Activated naive CD4-positive, alpha-beta T cell treated with anti-CD3 and anti-CD28 coated beads for 36 hours (primary cell): ENCODE measurements at regions not wholly inside any gene's neighbourhood (a gene's known extent, or its start where the extent isn't known, plus 50 kb on each side); places are given as distances from the start of the nearest gene placed in this dataset.

ENCODE experiments used
- CTCF ChIA-PET: fragments of 350-600 bp; sonication (Branson Sonifier 250); formaldehyde crosslinking; loops from one replicate; lab custom pipeline; 2021; ENCODE audit warnings: antibody characterized with exemption; lab: Charles Lee
- DNase-seq: peaks from one replicate; pipeline ENCODE4 v3.0.0-alpha.2; 2020
- H3K27ac Mint-ChIP-seq: one replicate; pipeline ENCODE4 v1.8.0; 2021; ENCODE audit warnings: mild to moderate bottlenecking, mixed read lengths
- H3K27me3 Mint-ChIP-seq: one replicate; pipeline ENCODE4 v1.8.0; 2021; ENCODE audit warnings: low read depth, mixed read lengths
- H3K36me3 Mint-ChIP-seq: one replicate; pipeline ENCODE4 v1.8.0; 2021; ENCODE audit warnings: low read depth, mixed read lengths
- H3K4me1 Mint-ChIP-seq: one replicate; pipeline ENCODE4 v1.8.0; 2021; ENCODE audit warnings: low read depth, mixed read lengths
- H3K4me3 Mint-ChIP-seq: one replicate; pipeline ENCODE4 v1.8.0; 2021; ENCODE audit warnings: mild to moderate bottlenecking, moderate library complexity, mixed read lengths
- H3K9me3 Mint-ChIP-seq: one replicate; pipeline ENCODE4 v1.8.0; 2021; ENCODE audit warnings: mixed read lengths
- intact Hi-C: fragments of 100-400 bp; cut with micrococcal nuclease; formaldehyde crosslinking; loops from one replicate; pipeline ENCODE4 v1.15.1; 2023

GRCh38 chr3:182111967-182112366 lies 400.2 kb downstream of the SOX2 start:
- Mint-ChIP-seq H3K27ac (no peak overlapping the region), H3K36me3 (no peaks in the 10 kb centered on the region), H3K9me3 (peaks cover 3% of the 10 kb centered on the region), H3K27me3 (no peaks in the 10 kb centered on the region), H3K4me3 (no peak overlapping the region), H3K4me1 (no peaks in the 10 kb centered on the region)
- DNase-seq: no peak
- intact Hi-C loops: no loop called here
- CTCF ChIA-PET: interaction anchor here (0.6 kb wide), 1 partner anchor 42 kb away, joined by 5 read pairs; no protein-coding TSS in a partner anchor

GRCh38 chr3:182115328-182116015 lies 403.7 kb downstream of the SOX2 start:
- Mint-ChIP-seq H3K4me1 (no peaks in the 10 kb centered on the region), H3K27me3 (no peaks in the 10 kb centered on the region), H3K36me3 (no peaks in the 10 kb centered on the region), H3K9me3 (no peaks in the 10 kb centered on the region), H3K4me3 (no peak overlapping the region), H3K27ac (no peak overlapping the region)
- CTCF ChIA-PET: no interaction called here
- DNase-seq: no peak
- intact Hi-C loops: no loop called here

- Mint-ChIP-seq H3K27ac (no peak overlapping the region), H3K4me1 (no peaks in the 10 kb centered on the region), H3K36me3 (no peaks in the 10 kb centered on the region), H3K9me3 (no peaks in the 10 kb centered on the region), H3K4me3 (no peak overlapping the region), H3K27me3 (no peaks in the 10 kb centered on the region)
- intact Hi-C loops: no loop called here
- DNase-seq: no peak
- CTCF ChIA-PET: no interaction called here
Measured at GRCh38 chr3:182116386-182116785, 404.7 kb downstream of the SOX2 start.

- no peak for DNase-seq
- intact Hi-C loops: no loop called here
- H3K4me3 Mint-ChIP-seq: no peak overlapping the region
- no peak overlapping the region for H3K27ac Mint-ChIP-seq
- no peaks in the 10 kb centered on the region for H3K36me3 Mint-ChIP-seq
- H3K9me3 Mint-ChIP-seq: no peaks in the 10 kb centered on the region
- H3K27me3 Mint-ChIP-seq: no peaks in the 10 kb centered on the region
- CTCF ChIA-PET: no interaction called here
- no peaks in the 10 kb centered on the region for H3K4me1 Mint-ChIP-seq
Measured at GRCh38 chr3:182117131-182117530, 405.4 kb downstream of the SOX2 start.

GRCh38 chr3:182117583-182117982 lies 405.9 kb downstream of the SOX2 start:
- Mint-ChIP-seq H3K27me3 (no peaks in the 10 kb centered on the region), H3K4me3 (no peak overlapping the region), H3K9me3 (no peaks in the 10 kb centered on the region), H3K27ac (no peak overlapping the region), H3K4me1 (no peaks in the 10 kb centered on the region), H3K36me3 (no peaks in the 10 kb centered on the region)
- DNase-seq: no peak
- intact Hi-C loops: no loop called here
- CTCF ChIA-PET: no interaction called here

GRCh38 chr3:182118066-182118465 lies 406.3 kb downstream of the SOX2 start:
- no peak overlapping the region for H3K27ac Mint-ChIP-seq
- DNase-seq: no peak
- no peaks in the 10 kb centered on the region for H3K27me3 Mint-ChIP-seq
- H3K4me1 Mint-ChIP-seq: no peaks in the 10 kb centered on the region
- intact Hi-C loops: no loop called here
- no peak overlapping the region for H3K4me3 Mint-ChIP-seq
- H3K36me3 Mint-ChIP-seq: no peaks in the 10 kb centered on the region
- CTCF ChIA-PET: no interaction called here
- H3K9me3 Mint-ChIP-seq: no peaks in the 10 kb centered on the region

GRCh38 chr3:182121401-182121800 lies 409.7 kb downstream of the SOX2 start:
- no peaks in the 10 kb centered on the region for H3K27me3 Mint-ChIP-seq
- intact Hi-C loops: no loop called here
- H3K9me3 Mint-ChIP-seq: no peaks in the 10 kb centered on the region
- no peak overlapping the region for H3K27ac Mint-ChIP-seq
- H3K4me3 Mint-ChIP-seq: no peak overlapping the region
- no peaks in the 10 kb centered on the region for H3K36me3 Mint-ChIP-seq
- CTCF ChIA-PET: no interaction called here
- no peaks in the 10 kb centered on the region for H3K4me1 Mint-ChIP-seq
- no peak for DNase-seq

GRCh38 chr3:182122779-182123178 lies 411.1 kb downstream of the SOX2 start:
- Mint-ChIP-seq H3K27me3 (no peaks in the 10 kb centered on the region), H3K4me3 (no peak overlapping the region), H3K27ac (no peak overlapping the region), H3K9me3 (no peaks in the 10 kb centered on the region), H3K4me1 (no peaks in the 10 kb centered on the region), H3K36me3 (no peaks in the 10 kb centered on the region)
- no peak for DNase-seq
- CTCF ChIA-PET: no interaction called here
- intact Hi-C loops: no loop called here

GRCh38 chr3:182124187-182124586 lies 412.5 kb downstream of the SOX2 start:
- intact Hi-C loops: no loop called here
- H3K36me3 Mint-ChIP-seq: no peaks in the 10 kb centered on the region
- H3K4me1 Mint-ChIP-seq: no peaks in the 10 kb centered on the region
- CTCF ChIA-PET: no interaction called here
- no peaks in the 10 kb centered on the region for H3K9me3 Mint-ChIP-seq
- H3K27me3 Mint-ChIP-seq: no peaks in the 10 kb centered on the region
- no peak for DNase-seq
- no peak overlapping the region for H3K4me3 Mint-ChIP-seq
- H3K27ac Mint-ChIP-seq: no peak overlapping the region

- no peaks in the 10 kb centered on the region for H3K36me3 Mint-ChIP-seq
- no peak overlapping the region for H3K4me3 Mint-ChIP-seq
- CTCF ChIA-PET: no interaction called here
- H3K27ac Mint-ChIP-seq: no peak overlapping the region
- intact Hi-C loops: no loop called here
- H3K27me3 Mint-ChIP-seq: no peaks in the 10 kb centered on the region
- no peak for DNase-seq
- H3K4me1 Mint-ChIP-seq: no peaks in the 10 kb centered on the region
- H3K9me3 Mint-ChIP-seq: no peaks in the 10 kb centered on the region
Measured at GRCh38 chr3:182124716-182125115, 413.0 kb downstream of the SOX2 start.

- CTCF ChIA-PET: no interaction called here
- no peak for DNase-seq
- Mint-ChIP-seq H3K4me1 (no peaks in the 10 kb centered on the region), H3K36me3 (no peaks in the 10 kb centered on the region), H3K4me3 (no peak overlapping the region), H3K9me3 (no peaks in the 10 kb centered on the region), H3K27me3 (no peaks in the 10 kb centered on the region), H3K27ac (no peak overlapping the region)
- intact Hi-C loops: no loop called here
Measured at GRCh38 chr3:182129740-182130139, 418.0 kb downstream of the SOX2 start.

- DNase-seq: no peak
- H3K4me3 Mint-ChIP-seq: no peak overlapping the region
- H3K27ac Mint-ChIP-seq: no peak overlapping the region
- no peaks in the 10 kb centered on the region for H3K4me1 Mint-ChIP-seq
- intact Hi-C loops: no loop called here
- no peaks in the 10 kb centered on the region for H3K36me3 Mint-ChIP-seq
- no peaks in the 10 kb centered on the region for H3K27me3 Mint-ChIP-seq
- CTCF ChIA-PET: no interaction called here
- H3K9me3 Mint-ChIP-seq: no peaks in the 10 kb centered on the region
Measured at GRCh38 chr3:182133752-182134151, 422.0 kb downstream of the SOX2 start.

- Mint-ChIP-seq H3K27me3 (no peaks in the 10 kb centered on the region), H3K4me3 (no peak overlapping the region), H3K36me3 (no peaks in the 10 kb centered on the region), H3K4me1 (no peaks in the 10 kb centered on the region), H3K27ac (no peak overlapping the region), H3K9me3 (no peaks in the 10 kb centered on the region)
- CTCF ChIA-PET: no interaction called here
- DNase-seq: no peak
- intact Hi-C loops: no loop called here
Measured at GRCh38 chr3:182135056-182135455, 423.3 kb downstream of the SOX2 start.
